ENCODE measurements at regions not wholly inside any gene's neighbourhood (a gene's known extent, or its start where the extent isn't known, plus 50 kb on each side); places are given as distances from the start of the nearest gene placed in this dataset.

GRCh38 chr2:13616059-13616458 is 899.3 kb downstream of the TRIB2 start (continued):
- no peak for TF ChIP-seq ATF6 (CRISPR knock-in tag; IDR thresholded peaks at IDR 0.05)
- no peak for TF ChIP-seq ZC3H8 (IDR thresholded peaks at IDR 0.05)
- no peak for TF ChIP-seq ZNF217 (CRISPR knock-in tag; IDR thresholded peaks at IDR 0.05)
- TF ChIP-seq RBM22 (IDR thresholded peaks at IDR 0.05; ENCODE audit: low read depth, low read length, poor library complexity, severe bottlenecking) = no peak
- TF ChIP-seq ETV5 (CRISPR knock-in tag; IDR thresholded peaks at IDR 0.05; ENCODE audit: low read depth) = no peak
- no peak for TF ChIP-seq NR3C1 (CRISPR knock-in tag; IDR thresholded peaks at IDR 0.05)
- TF ChIP-seq THRAP3 (IDR thresholded peaks at IDR 0.05; ENCODE audit: borderline replicate concordance) = no peak
- TF ChIP-seq ZNF212 (CRISPR knock-in tag; IDR thresholded peaks at IDR 0.05) = no peak
- no peak for TF ChIP-seq ZNF263 (CRISPR knock-in tag; IDR thresholded peaks at IDR 0.05; ENCODE audit: borderline replicate concordance)
- TF ChIP-seq TOE1 (IDR thresholded peaks at IDR 0.05; ENCODE audit: borderline replicate concordance) = no peak
- no peak for TF ChIP-seq TOE1 (CRISPR knock-in tag; IDR thresholded peaks at IDR 0.05; ENCODE audit: borderline replicate concordance, low read depth)
- no peak for TF ChIP-seq CXXC5 (CRISPR knock-in tag; IDR thresholded peaks at IDR 0.05)

GRCh38 chr2:13616616-13617015 is 899.9 kb downstream of the TRIB2 start:
- H3K4me1 ChIP-seq (replicated peaks in 1 of 2; ENCODE audit: control insufficient read depth in 2 of 2, insufficient read depth in 2 of 2, low read length in 2 of 2) = no peaks in the 10 kb centered on the region
- no peaks in the 10 kb centered on the region for H3K36me3 ChIP-seq (ENCODE audit: control insufficient read depth, insufficient read depth, low read length)
- H3K4me3 ChIP-seq = no peak overlapping the region
- intact Hi-C loops (cut with micrococcal nuclease) (no loop called here), in situ Hi-C loops (cut with MboI) (no loop called here)
- WGBS (ENCODE audit: insufficient coverage, low coverage, missing lambda C conversion rate) = 0% methylated on average over 5 of the region's 5 CpGs
- H4K20me1 ChIP-seq (replicated peaks; ENCODE audit: control insufficient read depth, insufficient read depth, low read length) = no peaks in the 10 kb centered on the region
- no peaks in the 10 kb centered on the region; the same call in 1 of the 2 replicates for H3K9me3 ChIP-seq (replicated peaks; ENCODE audit: control insufficient read depth, insufficient read depth, low read depth, low read length)
- POLR2A ChIA-PET = no interaction called here
- CTCF ChIA-PET (ENCODE audit: low intra/inter-chr PET ratio) = no interaction called here
- no peak overlapping the region for H3K27ac ChIP-seq (ENCODE audit: extremely low read depth, low read depth, low read length)
- no peak for DNase-seq (ENCODE audit: extremely low read depth in 1 of 4, low spot score in 3 of 4)
- no peaks in the 10 kb centered on the region for H3K79me2 ChIP-seq (ENCODE audit: control insufficient read depth, insufficient read depth, low read length)
- H3K27me3 ChIP-seq (ENCODE audit: control insufficient read depth in 2 of 2, insufficient read depth in 2 of 2, low read length in 2 of 2) = no peaks in the 10 kb centered on the region
- FAIRE-seq = no peak
- ATAC-seq = no peak
- no peak overlapping the region for H2AFZ ChIP-seq (ENCODE audit: low read depth, low read length)
- H3K9ac ChIP-seq (ENCODE audit: insufficient read depth in 1 of 2, low read depth in 2 of 2, low read length in 2 of 2) = no peak overlapping the region
- no TSS peak for BruUV-seq (replicated peaks)
- no peak overlapping the region for H3K4me2 ChIP-seq (ENCODE audit: insufficient read depth, low read length)
- H3K9me1 ChIP-seq (ENCODE audit: control insufficient read depth, insufficient read depth, low read length) = no peaks in the 10 kb centered on the region
- no peak for TF ChIP-seq RBM14 (IDR thresholded peaks at IDR 0.05; ENCODE audit: borderline replicate concordance, insufficient read depth, low read depth, low read length)
- TF ChIP-seq CEBPB (tag; IDR thresholded peaks at IDR 0.05) = no peak
- TF ChIP-seq, protein P1, sequence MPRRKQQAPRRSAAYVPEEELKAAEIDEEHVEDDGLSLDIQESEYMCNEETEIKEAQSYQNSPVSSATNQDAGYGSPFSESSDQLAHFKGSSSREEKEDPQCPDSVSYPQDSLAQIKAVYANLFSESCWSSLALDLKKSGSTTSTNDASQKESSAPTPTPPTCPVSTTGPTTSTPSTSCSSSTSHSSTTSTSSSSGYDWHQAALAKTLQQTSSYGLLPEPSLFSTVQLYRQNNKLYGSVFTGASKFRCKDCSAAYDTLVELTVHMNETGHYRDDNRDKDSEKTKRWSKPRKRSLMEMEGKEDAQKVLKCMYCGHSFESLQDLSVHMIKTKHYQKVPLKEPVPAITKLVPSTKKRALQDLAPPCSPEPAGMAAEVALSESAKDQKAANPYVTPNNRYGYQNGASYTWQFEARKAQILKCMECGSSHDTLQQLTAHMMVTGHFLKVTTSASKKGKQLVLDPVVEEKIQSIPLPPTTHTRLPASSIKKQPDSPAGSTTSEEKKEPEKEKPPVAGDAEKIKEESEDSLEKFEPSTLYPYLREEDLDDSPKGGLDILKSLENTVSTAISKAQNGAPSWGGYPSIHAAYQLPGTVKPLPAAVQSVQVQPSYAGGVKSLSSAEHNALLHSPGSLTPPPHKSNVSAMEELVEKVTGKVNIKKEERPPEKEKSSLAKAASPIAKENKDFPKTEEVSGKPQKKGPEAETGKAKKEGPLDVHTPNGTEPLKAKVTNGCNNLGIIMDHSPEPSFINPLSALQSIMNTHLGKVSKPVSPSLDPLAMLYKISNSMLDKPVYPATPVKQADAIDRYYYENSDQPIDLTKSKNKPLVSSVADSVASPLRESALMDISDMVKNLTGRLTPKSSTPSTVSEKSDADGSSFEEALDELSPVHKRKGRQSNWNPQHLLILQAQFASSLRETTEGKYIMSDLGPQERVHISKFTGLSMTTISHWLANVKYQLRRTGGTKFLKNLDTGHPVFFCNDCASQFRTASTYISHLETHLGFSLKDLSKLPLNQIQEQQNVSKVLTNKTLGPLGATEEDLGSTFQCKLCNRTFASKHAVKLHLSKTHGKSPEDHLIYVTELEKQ (CRISPR knock-in tag; IDR thresholded peaks at IDR 0.05) = no peak
- TF ChIP-seq MECOM (CRISPR knock-in tag; IDR thresholded peaks at IDR 0.05) = no peak
- TF ChIP-seq ZFP91 (CRISPR knock-in tag; IDR thresholded peaks at IDR 0.05) = no peak
